A673 (cell line): ENCODE measurements at regions not wholly inside any gene's neighbourhood (a gene's known extent, or its start where the extent isn't known, plus 50 kb on each side); places are given as distances from the start of the nearest gene placed in this dataset.
"Not testable (repeated sequence)": the region's sequence is repeated elsewhere in the genome, so short reads cannot be mapped to it uniquely, and the experiment has no call there.

Experiments
- EZH2 ChIP-seq: fragments of 200-600 bp; sonication (generic); IDR thresholded peaks from 2 replicates; pipeline ENCODE4 v1.6.1; 2017; ENCODE audit warnings: borderline replicate concordance, low read depth, mild to moderate bottlenecking, mixed read lengths, antibody characterized with exemption, low read length; ENCODE audit not compliant: poor library complexity, severe bottlenecking
- TF ChIP-seq, protein P1 (sequence below): fragments of 300-800, 200-600 bp; sonication (generic); conservative IDR thresholded peaks from 2 replicates; pipeline ENCODE4 v1.5.1; 2017; ENCODE audit warnings: low read depth, mild to moderate bottlenecking, antibody characterized with exemption, low read length, moderate library complexity, mixed read lengths

DNA sequence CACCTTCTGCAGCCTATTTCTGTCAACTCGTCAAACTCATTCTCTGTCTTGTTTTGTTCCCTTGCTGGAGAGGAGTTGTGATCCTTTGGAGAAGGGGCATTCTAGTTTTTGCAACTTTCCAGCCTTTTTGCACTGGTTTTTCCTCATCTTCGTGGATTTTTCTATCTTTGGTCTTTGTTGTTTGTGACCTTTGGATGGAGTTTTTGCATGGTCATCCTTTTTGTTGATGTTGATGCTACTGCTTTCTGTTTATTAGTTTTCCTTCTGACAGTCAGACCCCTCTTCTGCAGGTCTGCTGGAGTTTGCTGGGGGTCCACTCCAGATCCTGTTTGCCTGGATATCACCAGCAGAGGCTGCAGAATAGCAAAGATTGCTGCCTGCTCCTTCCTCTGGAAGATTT is 60.1 kb downstream of the DKK1 start:
- TF ChIP-seq, protein P1, sequence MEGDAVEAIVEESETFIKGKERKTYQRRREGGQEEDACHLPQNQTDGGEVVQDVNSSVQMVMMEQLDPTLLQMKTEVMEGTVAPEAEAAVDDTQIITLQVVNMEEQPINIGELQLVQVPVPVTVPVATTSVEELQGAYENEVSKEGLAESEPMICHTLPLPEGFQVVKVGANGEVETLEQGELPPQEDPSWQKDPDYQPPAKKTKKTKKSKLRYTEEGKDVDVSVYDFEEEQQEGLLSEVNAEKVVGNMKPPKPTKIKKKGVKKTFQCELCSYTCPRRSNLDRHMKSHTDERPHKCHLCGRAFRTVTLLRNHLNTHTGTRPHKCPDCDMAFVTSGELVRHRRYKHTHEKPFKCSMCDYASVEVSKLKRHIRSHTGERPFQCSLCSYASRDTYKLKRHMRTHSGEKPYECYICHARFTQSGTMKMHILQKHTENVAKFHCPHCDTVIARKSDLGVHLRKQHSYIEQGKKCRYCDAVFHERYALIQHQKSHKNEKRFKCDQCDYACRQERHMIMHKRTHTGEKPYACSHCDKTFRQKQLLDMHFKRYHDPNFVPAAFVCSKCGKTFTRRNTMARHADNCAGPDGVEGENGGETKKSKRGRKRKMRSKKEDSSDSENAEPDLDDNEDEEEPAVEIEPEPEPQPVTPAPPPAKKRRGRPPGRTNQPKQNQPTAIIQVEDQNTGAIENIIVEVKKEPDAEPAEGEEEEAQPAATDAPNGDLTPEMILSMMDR = not testable (repeated sequence)
- not testable (repeated sequence) for TF ChIP-seq EZH2
